ENCODE measurements at regions not wholly inside any gene's neighbourhood (a gene's known extent, or its start where the extent isn't known, plus 50 kb on each side); places are given as distances from the start of the nearest gene placed in this dataset.

GRCh38 chr19:30158067-30158892 is 213.9 kb upstream of the ZNF536 start:
- Histone ChIP-seq H3K4me1 (ENCODE audit: control insufficient read depth, insufficient read depth, low read length) (no peaks in the 10 kb centered on the region), H3K4me2 (ENCODE audit: low read length) (no peak overlapping the region), H3K36me3 (ENCODE audit: insufficient read depth, low read length) (no peaks in the 10 kb centered on the region), H3K9me3 (replicated peaks; ENCODE audit: low read length) (no peaks in the 10 kb centered on the region), H3K4me3 (ENCODE audit: low read length) (no peak overlapping the region), H3K27me3 (ENCODE audit: control insufficient read depth, insufficient read depth, low read length) (no peaks in the 10 kb centered on the region), H3K9ac (ENCODE audit: low read depth, low read length) (no peak overlapping the region)

GRCh38 chr19:30158893-30159245 is 213.3 kb upstream of the ZNF536 start:
- H3K9ac ChIP-seq (ENCODE audit: low read depth, low read length): no peak overlapping the region
- H3K4me1 ChIP-seq (ENCODE audit: control insufficient read depth, insufficient read depth, low read length): no peaks in the 10 kb centered on the region
- no peaks in the 10 kb centered on the region for H3K36me3 ChIP-seq (ENCODE audit: insufficient read depth, low read length)
- H3K9me3 ChIP-seq (replicated peaks; ENCODE audit: low read length): no peaks in the 10 kb centered on the region
- no peaks in the 10 kb centered on the region for H3K27me3 ChIP-seq (ENCODE audit: control insufficient read depth, insufficient read depth, low read length)
- H3K4me2 ChIP-seq (ENCODE audit: low read length): no peak overlapping the region
- H3K4me3 ChIP-seq (ENCODE audit: low read length): no peak overlapping the region

GRCh38 chr19:30159636-30160035 is 212.5 kb upstream of the ZNF536 start:
- Histone ChIP-seq H3K36me3 (ENCODE audit: insufficient read depth, low read length) (no peaks in the 10 kb centered on the region), H3K4me2 (ENCODE audit: low read length) (no peak overlapping the region), H3K4me3 (ENCODE audit: low read length) (no peak overlapping the region), H3K9me3 (replicated peaks; ENCODE audit: low read length) (no peaks in the 10 kb centered on the region), H3K9ac (ENCODE audit: low read depth, low read length) (no peak overlapping the region), H3K27me3 (ENCODE audit: control insufficient read depth, insufficient read depth, low read length) (no peaks in the 10 kb centered on the region), H3K4me1 (ENCODE audit: control insufficient read depth, insufficient read depth, low read length) (no peaks in the 10 kb centered on the region)

- Histone ChIP-seq H3K9me3 (replicated peaks; ENCODE audit: low read length) (no peaks in the 10 kb centered on the region), H3K36me3 (ENCODE audit: insufficient read depth, low read length) (no peaks in the 10 kb centered on the region), H3K27me3 (ENCODE audit: control insufficient read depth, insufficient read depth, low read length) (no peaks in the 10 kb centered on the region), H3K4me3 (ENCODE audit: low read length) (no peak overlapping the region), H3K4me2 (ENCODE audit: low read length) (no peak overlapping the region), H3K4me1 (ENCODE audit: control insufficient read depth, insufficient read depth, low read length) (no peaks in the 10 kb centered on the region), H3K9ac (ENCODE audit: low read depth, low read length) (no peak overlapping the region)
Measured at GRCh38 chr19:30160426-30160825, 211.8 kb upstream of the ZNF536 start.

- Histone ChIP-seq H3K4me2 (ENCODE audit: low read length) (no peak overlapping the region), H3K4me3 (ENCODE audit: low read length) (no peak overlapping the region), H3K4me1 (ENCODE audit: control insufficient read depth, insufficient read depth, low read length) (no peaks in the 10 kb centered on the region), H3K9me3 (replicated peaks; ENCODE audit: low read length) (no peaks in the 10 kb centered on the region), H3K27me3 (ENCODE audit: control insufficient read depth, insufficient read depth, low read length) (no peaks in the 10 kb centered on the region), H3K36me3 (ENCODE audit: insufficient read depth, low read length) (no peaks in the 10 kb centered on the region), H3K9ac (ENCODE audit: low read depth, low read length) (no peak overlapping the region)
Measured at GRCh38 chr19:30161021-30161655, 211.0 kb upstream of the ZNF536 start.

- H3K9me3 ChIP-seq (replicated peaks; ENCODE audit: low read length): no peaks in the 10 kb centered on the region
- H3K36me3 ChIP-seq (ENCODE audit: insufficient read depth, low read length): no peaks in the 10 kb centered on the region
- no peak overlapping the region for H3K4me2 ChIP-seq (ENCODE audit: low read length)
- no peak overlapping the region for H3K9ac ChIP-seq (ENCODE audit: low read depth, low read length)
- H3K4me1 ChIP-seq (ENCODE audit: control insufficient read depth, insufficient read depth, low read length): no peaks in the 10 kb centered on the region
- H3K27me3 ChIP-seq (ENCODE audit: control insufficient read depth, insufficient read depth, low read length): no peaks in the 10 kb centered on the region
- no peak overlapping the region for H3K4me3 ChIP-seq (ENCODE audit: low read length)
Measured at GRCh38 chr19:30161770-30162169, 210.4 kb upstream of the ZNF536 start.

- Histone ChIP-seq H3K36me3 (ENCODE audit: insufficient read depth, low read length) (no peaks in the 10 kb centered on the region), H3K4me3 (ENCODE audit: low read length) (no peak overlapping the region), H3K4me2 (ENCODE audit: low read length) (no peak overlapping the region), H3K9me3 (replicated peaks; ENCODE audit: low read length) (no peaks in the 10 kb centered on the region), H3K27me3 (ENCODE audit: control insufficient read depth, insufficient read depth, low read length) (no peaks in the 10 kb centered on the region), H3K4me1 (ENCODE audit: control insufficient read depth, insufficient read depth, low read length) (no peaks in the 10 kb centered on the region), H3K9ac (ENCODE audit: low read depth, low read length) (no peak overlapping the region)
Measured at GRCh38 chr19:30162718-30163117, 209.5 kb upstream of the ZNF536 start.

GRCh38 chr19:30163663-30164062 is 208.5 kb upstream of the ZNF536 start:
- Histone ChIP-seq H3K9ac (ENCODE audit: low read depth, low read length) (no peak overlapping the region), H3K27me3 (ENCODE audit: control insufficient read depth, insufficient read depth, low read length) (no peaks in the 10 kb centered on the region), H3K9me3 (replicated peaks; ENCODE audit: low read length) (no peaks in the 10 kb centered on the region), H3K36me3 (ENCODE audit: insufficient read depth, low read length) (no peaks in the 10 kb centered on the region), H3K4me3 (ENCODE audit: low read length) (no peak overlapping the region), H3K4me2 (ENCODE audit: low read length) (no peak overlapping the region), H3K4me1 (ENCODE audit: control insufficient read depth, insufficient read depth, low read length) (no peaks in the 10 kb centered on the region)

GRCh38 chr19:30165228-30165813 is 206.9 kb upstream of the ZNF536 start:
- no peaks in the 10 kb centered on the region for H3K9me3 ChIP-seq (replicated peaks; ENCODE audit: low read length)
- no peak overlapping the region for H3K4me2 ChIP-seq (ENCODE audit: low read length)
- no peak overlapping the region for H3K9ac ChIP-seq (ENCODE audit: low read depth, low read length)
- H3K4me3 ChIP-seq (ENCODE audit: low read length): no peak overlapping the region
- no peaks in the 10 kb centered on the region for H3K36me3 ChIP-seq (ENCODE audit: insufficient read depth, low read length)
- H3K27me3 ChIP-seq (ENCODE audit: control insufficient read depth, insufficient read depth, low read length): no peaks in the 10 kb centered on the region
- no peaks in the 10 kb centered on the region for H3K4me1 ChIP-seq (ENCODE audit: control insufficient read depth, insufficient read depth, low read length)

GRCh38 chr19:30167206-30167868 is 204.8 kb upstream of the ZNF536 start:
- no peak overlapping the region for H3K4me3 ChIP-seq (ENCODE audit: low read length)
- H3K9me3 ChIP-seq (replicated peaks; ENCODE audit: low read length): no peaks in the 10 kb centered on the region
- H3K4me1 ChIP-seq (ENCODE audit: control insufficient read depth, insufficient read depth, low read length): no peaks in the 10 kb centered on the region
- H3K36me3 ChIP-seq (ENCODE audit: insufficient read depth, low read length): no peaks in the 10 kb centered on the region
- H3K9ac ChIP-seq (ENCODE audit: low read depth, low read length): no peak overlapping the region
- H3K4me2 ChIP-seq (ENCODE audit: low read length): no peak overlapping the region
- no peaks in the 10 kb centered on the region for H3K27me3 ChIP-seq (ENCODE audit: control insufficient read depth, insufficient read depth, low read length)

- no peaks in the 10 kb centered on the region for H3K27me3 ChIP-seq (ENCODE audit: control insufficient read depth, insufficient read depth, low read length)
- H3K4me1 ChIP-seq (ENCODE audit: control insufficient read depth, insufficient read depth, low read length): no peaks in the 10 kb centered on the region
- peaks cover 5% of the 10 kb centered on the region for H3K9me3 ChIP-seq (replicated peaks; ENCODE audit: low read length)
Measured at GRCh38 chr19:30167976-30168635, 204.1 kb upstream of the ZNF536 start.

More at GRCh38 chr19:30167976-30168635, 204.1 kb upstream of the ZNF536 start:
- Histone ChIP-seq H3K4me3 (ENCODE audit: low read length) (no peak overlapping the region), H3K9ac (ENCODE audit: low read depth, low read length) (no peak overlapping the region), H3K36me3 (ENCODE audit: insufficient read depth, low read length) (no peaks in the 10 kb centered on the region), H3K4me2 (ENCODE audit: low read length) (no peak overlapping the region)
